Neural cell (in vitro differentiated cells): ENCODE measurements at regions not wholly inside any gene's neighbourhood (a gene's known extent, or its start where the extent isn't known, plus 50 kb on each side); places are given as distances from the start of the nearest gene placed in this dataset.

Source experiments
- H2AFZ ChIP-seq: fragments of 200-600, 300-800 bp; sonication (generic), shearing (Covaris generic); 2 replicates; pipeline ENCODE4 v1.6.0; 2014; ENCODE audit warnings: low read depth, mild to moderate bottlenecking, antibody characterized with exemption, low read length, moderate library complexity
- H3F3A ChIP-seq: fragments of 200-600 bp; shearing (Covaris generic); 2 replicates; pipeline ENCODE4 v1.6.1; 2016; ENCODE audit warnings: mild to moderate bottlenecking, moderate library complexity, mixed read lengths, antibody characterized with exemption, low read length; ENCODE audit not compliant: insufficient read depth, poor library complexity, severe bottlenecking
- H3K27ac ChIP-seq: fragments of 200-600, 300-800 bp; sonication (generic), shearing (Covaris generic); 2 replicates; pipeline ENCODE4 v1.5.1; 2014; ENCODE audit warnings: mild to moderate bottlenecking, low read length, moderate library complexity
- H3K27me3 ChIP-seq: fragments of 300-800, 200-600 bp; sonication (generic), shearing (Covaris generic); 2 replicates; pipeline ENCODE4 v1.6.0; 2014; ENCODE audit warnings: mild to moderate bottlenecking, low read depth, low read length, moderate library complexity; ENCODE audit not compliant: insufficient read depth
- H3K36me3 ChIP-seq: fragments of 300-800, 200-600 bp; sonication (generic), shearing (Covaris generic); 2 replicates; pipeline ENCODE4 v1.5.1; 2014; ENCODE audit warnings: mild to moderate bottlenecking, antibody characterized with exemption, low read length, moderate library complexity; ENCODE audit not compliant: insufficient read depth
- H3K4me2 ChIP-seq: fragments of 300-800, 200-600 bp; sonication (generic), shearing (Covaris generic); 2 replicates; pipeline ENCODE4 v1.6.0; 2014; ENCODE audit warnings: mild to moderate bottlenecking, low read length
- H3K4me3 ChIP-seq: fragments of 300-800, 200-600 bp; sonication (generic), shearing (Covaris generic); 2 replicates; pipeline ENCODE4 v1.5.1; 2014; ENCODE audit warnings: mild to moderate bottlenecking, low read length, moderate library complexity
- H3K79me2 ChIP-seq: fragments of 200-600 bp; shearing (Covaris generic); replicated peaks from 2 replicates; pipeline ENCODE4 v1.6.0; 2014; ENCODE audit warnings: mild to moderate bottlenecking, low read length, moderate library complexity; ENCODE audit not compliant: insufficient read depth
- H3K9ac ChIP-seq: fragments of 300-800, 200-600 bp; sonication (generic), shearing (Covaris generic); 2 replicates; pipeline ENCODE4 v1.6.1; 2016; ENCODE audit warnings: mild to moderate bottlenecking, low read length, mixed read lengths
- H3K9me2 ChIP-seq: fragments of 200-600 bp; shearing (Covaris generic); 2 replicates; pipeline ENCODE4 v1.6.1; 2016; ENCODE audit warnings: mild to moderate bottlenecking, low read length, mixed read lengths; ENCODE audit not compliant: insufficient read depth
- H3K9me3 ChIP-seq: fragments of 200-600, 300-800 bp; sonication (generic), shearing (Covaris generic); 2 replicates; pipeline ENCODE4 v1.6.1; 2016; ENCODE audit warnings: mild to moderate bottlenecking, mixed run types, low read length, moderate library complexity, mixed read lengths
- H4K20me1 ChIP-seq: fragments of 200-600 bp; shearing (Covaris generic); 2 replicates; pipeline ENCODE4 v1.6.1; 2016; ENCODE audit warnings: mild to moderate bottlenecking, mixed run types; ENCODE audit not compliant: insufficient read depth
- CTCF ChIP-seq: fragments of 450-650 bp; IDR thresholded peaks from 2 replicates; pipeline ENCODE4 v1.5.1; 2014; ENCODE audit warnings: antibody characterized with exemption, mild to moderate bottlenecking, moderate library complexity; ENCODE audit not compliant: poor library complexity, severe bottlenecking
- EP300 ChIP-seq: fragments of 450-650 bp; conservative IDR thresholded peaks from 2 replicates; pipeline ENCODE4 v1.6.1; 2014; ENCODE audit warnings: antibody characterized with exemption, mild to moderate bottlenecking, moderate library complexity; ENCODE audit not compliant: poor library complexity, severe bottlenecking
- EZH2 ChIP-seq: fragments of 200-600, 300-800 bp; shearing (Covaris generic), sonication (generic); IDR thresholded peaks from 2 replicates; pipeline ENCODE4 v1.6.1; 2014; ENCODE audit warnings: antibody characterized with exemption, low read length, borderline replicate concordance, mild to moderate bottlenecking; ENCODE audit not compliant: insufficient read depth, poor library complexity, severe bottlenecking
- MXI1 ChIP-seq: fragments of 450-650 bp; conservative IDR thresholded peaks from 2 replicates; pipeline ENCODE4 v1.6.1; 2014; ENCODE audit warnings: antibody characterized with exemption, mild to moderate bottlenecking; ENCODE audit not compliant: poor library complexity, severe bottlenecking
- POLR2AphosphoS5 ChIP-seq: IDR thresholded peaks from 2 replicates; pipeline ENCODE4 v1.6.1; 2012
- RAD21 ChIP-seq: fragments of 450-650 bp; conservative IDR thresholded peaks from 2 replicates; pipeline ENCODE4 v1.6.1; 2014; ENCODE audit warnings: antibody characterized with exemption, mild to moderate bottlenecking, moderate library complexity
- REST ChIP-seq: IDR thresholded peaks from 2 replicates; pipeline ENCODE4 v1.6.1; 2012; ENCODE audit warnings: borderline replicate concordance
- SMC3 ChIP-seq: fragments of 450-650 bp; conservative IDR thresholded peaks from 2 replicates; pipeline ENCODE4 v1.6.1; 2014; ENCODE audit warnings: antibody characterized with exemption, mild to moderate bottlenecking, moderate library complexity; ENCODE audit not compliant: poor library complexity
- TAF1 ChIP-seq: IDR thresholded peaks from 2 replicates; pipeline ENCODE4 v1.6.1; 2012; ENCODE audit warnings: low read depth

- H3K9me2 ChIP-seq: no peaks in the 10 kb centered on the region
- no peak overlapping the region for H2AFZ ChIP-seq
- H3K36me3 ChIP-seq: no peaks in the 10 kb centered on the region
- H4K20me1 ChIP-seq: no peaks in the 10 kb centered on the region
- no peaks in the 10 kb centered on the region for H3K27me3 ChIP-seq
- H3K27ac ChIP-seq: no peak overlapping the region
- no peak overlapping the region for H3K4me3 ChIP-seq
- H3F3A ChIP-seq: no peaks in the 10 kb centered on the region
- H3K4me2 ChIP-seq: no peak overlapping the region
- no peaks in the 10 kb centered on the region for H3K9me3 ChIP-seq
- H3K9ac ChIP-seq: no peak overlapping the region
- no peaks in the 10 kb centered on the region for H3K79me2 ChIP-seq
- TF ChIP-seq POLR2AphosphoS5 (no peak), CTCF (no peak), RAD21 (no peak), SMC3 (no peak), MXI1 (no peak), TAF1 (no peak), REST (no peak), EZH2 (no peak), EP300 (no peak)
Observed at GRCh38 chr7:46207931-46208634, 287.0 kb upstream of the IGFBP3 start.

GRCh38 chr7:46206476-46207060 lies 285.5 kb upstream of the IGFBP3 start:
- H3K4me3 ChIP-seq: no peak overlapping the region
- H3K79me2 ChIP-seq: no peaks in the 10 kb centered on the region
- H2AFZ ChIP-seq: no peak overlapping the region
- no peaks in the 10 kb centered on the region for H3K9me2 ChIP-seq
- no peaks in the 10 kb centered on the region for H3K27me3 ChIP-seq
- H3K4me2 ChIP-seq: no peak overlapping the region
- no peaks in the 10 kb centered on the region for H4K20me1 ChIP-seq
- H3K36me3 ChIP-seq: no peaks in the 10 kb centered on the region
- H3K9me3 ChIP-seq: no peaks in the 10 kb centered on the region
- TF ChIP-seq TAF1: no peak
- no peak for TF ChIP-seq POLR2AphosphoS5
- TF ChIP-seq REST: no peak
- TF ChIP-seq RAD21: no peak
- no peak for TF ChIP-seq EZH2
- no peak for TF ChIP-seq MXI1
- no peak for TF ChIP-seq EP300
- TF ChIP-seq SMC3: no peak
- TF ChIP-seq CTCF: no peak
- no peak overlapping the region for H3K27ac ChIP-seq
- H3K9ac ChIP-seq: no peak overlapping the region
- no peaks in the 10 kb centered on the region for H3F3A ChIP-seq
